NCI-H1417 (cell line): ENCODE measurements at regions not wholly inside any gene's neighbourhood (a gene's known extent, or its start where the extent isn't known, plus 50 kb on each side); places are given as distances from the start of the nearest gene placed in this dataset.
A peak's percentile ranks its signal among the peaks of the same experiment; 100 is the strongest.

ENCODE experiments used
- DNase-seq, 3 experiments: peaks; one replicate each; lab custom pipeline; 2025; lab: John Stamatoyannopoulos, UW

DNA sequence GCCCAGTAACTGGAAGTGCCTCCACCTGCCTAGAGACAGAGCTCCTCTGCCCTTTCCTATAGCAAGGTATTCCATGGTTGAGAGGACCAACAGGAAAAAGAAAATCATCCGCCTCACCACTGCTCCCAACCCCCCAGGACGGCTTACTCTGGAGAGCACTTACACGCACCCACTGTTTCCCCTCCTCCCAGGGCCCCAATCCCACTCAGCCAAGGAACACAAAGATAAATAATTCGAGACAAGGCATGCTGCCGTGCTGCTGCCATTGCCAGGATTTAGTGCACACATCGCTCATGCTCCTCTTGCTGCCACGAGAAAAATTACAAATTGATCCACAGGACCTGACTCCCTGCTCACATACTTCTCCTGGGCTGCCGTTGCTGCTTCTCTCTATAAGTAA lies 516.6 kb downstream of the BUD13 start:
- DNase-seq = peak in 1 of 3 experiments; percentile 33

DNA sequence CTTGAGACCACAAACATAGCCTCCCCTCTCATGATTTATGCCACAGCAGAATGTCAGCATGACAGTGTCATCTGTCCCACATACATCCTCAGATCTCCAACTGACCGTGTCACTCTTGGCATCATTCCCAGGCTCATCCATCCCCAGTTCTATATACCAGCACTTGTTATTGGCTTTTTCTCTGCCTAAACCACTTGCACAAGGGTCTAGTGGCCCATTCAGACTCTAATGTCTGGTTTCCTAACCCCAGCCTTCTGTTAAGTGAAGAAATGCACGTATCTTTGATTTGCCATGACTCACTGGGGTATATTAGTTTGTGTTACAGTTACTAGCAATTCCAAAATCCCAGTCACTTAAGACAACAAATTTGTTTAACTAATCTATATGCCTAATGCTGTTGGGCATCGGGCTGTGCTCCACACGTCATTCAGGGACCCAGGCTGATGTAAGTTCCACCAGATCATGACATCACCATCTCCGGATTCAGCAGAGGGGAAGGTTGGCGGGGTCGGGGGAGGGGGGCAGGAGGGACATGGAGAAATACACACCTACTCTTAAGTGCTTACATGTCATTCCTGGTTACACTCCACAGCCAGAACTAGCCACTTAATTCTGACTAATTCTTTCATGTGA lies 517.4 kb downstream of the BUD13 start:
- peak in 2 of 3 experiments; percentile 54 to 94 for DNase-seq

DNA sequence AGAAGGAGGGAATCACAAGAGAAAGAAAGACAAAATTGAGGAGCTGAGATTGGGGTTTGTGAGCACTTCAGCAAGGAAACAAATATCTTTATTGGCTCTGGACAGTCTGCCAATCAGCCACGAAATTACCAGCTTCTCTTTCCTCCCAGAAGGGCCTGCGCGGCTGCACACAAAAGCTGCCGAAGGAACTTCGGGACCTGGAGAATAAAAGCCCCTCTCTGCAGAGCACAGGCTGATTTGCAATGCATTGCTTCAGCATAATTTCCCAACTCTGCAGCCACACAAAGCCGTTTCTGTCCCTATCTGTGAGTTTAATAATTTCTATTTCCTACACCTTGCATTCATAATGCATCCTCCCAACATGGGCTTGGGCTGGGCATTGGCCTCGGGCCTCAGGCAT lies 522.6 kb downstream of the BUD13 start:
- no peak for DNase-seq

DNA sequence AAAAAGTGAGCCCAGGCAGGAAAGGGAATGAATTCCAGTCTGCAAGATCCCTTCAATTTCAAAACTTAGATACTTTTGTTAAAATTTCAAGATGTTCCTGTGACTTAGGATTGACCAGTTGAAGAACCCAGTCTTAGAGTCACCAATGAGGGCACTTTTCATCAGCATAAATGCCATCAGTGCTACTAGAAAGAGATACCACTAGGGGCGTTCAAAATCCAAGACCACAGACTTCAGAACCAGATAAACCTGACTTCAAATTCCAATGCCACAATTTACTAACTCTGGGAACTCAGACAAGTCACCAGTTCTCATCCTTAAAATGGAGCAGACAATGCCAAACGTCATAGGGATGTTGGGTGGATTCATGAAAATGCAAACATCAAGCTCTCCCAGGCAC lies 523.2 kb downstream of the BUD13 start:
- no peak for DNase-seq

DNA sequence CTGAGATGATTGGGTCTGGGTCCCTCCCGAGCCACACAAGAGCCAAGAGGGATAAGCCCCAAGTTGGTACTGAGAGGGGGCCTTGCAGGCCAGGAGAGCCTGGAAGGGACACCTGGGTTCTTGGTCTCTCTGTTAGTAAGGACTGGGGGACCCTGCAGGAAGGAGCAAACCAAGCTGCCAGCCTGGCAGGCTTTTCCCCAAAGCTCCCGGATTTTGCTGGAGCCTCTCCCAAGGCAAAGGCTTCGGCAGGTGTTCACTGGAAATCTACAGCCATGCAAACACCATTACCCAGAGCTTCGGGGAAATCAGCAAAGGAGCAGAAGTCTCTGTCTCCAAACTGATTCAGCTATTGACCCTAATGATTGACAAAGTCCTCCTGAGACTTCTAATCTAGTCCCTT lies 527.9 kb downstream of the BUD13 start:
- no peak for DNase-seq

DNA sequence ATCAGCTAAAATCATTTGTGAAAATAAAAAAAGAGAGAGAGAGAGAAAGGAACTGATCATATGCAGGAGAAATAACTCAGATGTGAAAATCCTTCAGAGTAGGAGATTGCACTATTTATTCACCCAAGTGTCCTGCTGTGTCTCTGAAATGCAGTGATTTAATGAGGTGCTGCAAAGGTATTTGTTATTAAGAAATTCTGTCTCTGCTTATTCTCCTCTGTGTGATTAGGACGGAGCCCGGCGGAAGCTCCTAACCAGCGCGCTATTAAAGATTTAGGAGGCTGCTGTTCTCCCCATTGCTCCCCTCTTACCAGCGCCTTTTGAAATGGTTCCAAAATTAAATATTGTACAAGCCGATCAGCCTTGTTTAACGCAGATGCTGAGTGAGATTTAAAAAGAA lies 528.3 kb downstream of the BUD13 start:
- no peak for DNase-seq

DNA sequence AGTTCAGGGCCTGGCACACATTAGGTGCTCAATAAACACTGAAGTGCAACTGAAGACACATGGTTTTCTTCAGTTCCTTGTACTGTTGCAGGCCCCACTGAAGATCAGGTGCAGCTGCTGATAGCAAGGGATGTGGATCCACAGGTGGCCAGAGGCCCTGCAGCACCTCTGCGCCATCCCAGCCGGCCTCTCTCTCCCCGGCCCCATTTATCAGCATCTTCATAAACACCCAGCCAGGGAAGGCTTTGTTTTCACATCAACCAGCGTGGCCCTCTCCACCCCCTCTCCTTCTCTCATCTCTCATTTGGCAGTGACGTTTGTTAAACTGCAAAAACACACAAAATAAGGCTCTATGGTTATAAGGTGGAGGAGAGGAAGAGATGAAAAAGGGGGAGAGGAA lies 528.8 kb downstream of the BUD13 start:
- peak in 2 of 3 experiments; percentile 9 to 26 for DNase-seq

DNA sequence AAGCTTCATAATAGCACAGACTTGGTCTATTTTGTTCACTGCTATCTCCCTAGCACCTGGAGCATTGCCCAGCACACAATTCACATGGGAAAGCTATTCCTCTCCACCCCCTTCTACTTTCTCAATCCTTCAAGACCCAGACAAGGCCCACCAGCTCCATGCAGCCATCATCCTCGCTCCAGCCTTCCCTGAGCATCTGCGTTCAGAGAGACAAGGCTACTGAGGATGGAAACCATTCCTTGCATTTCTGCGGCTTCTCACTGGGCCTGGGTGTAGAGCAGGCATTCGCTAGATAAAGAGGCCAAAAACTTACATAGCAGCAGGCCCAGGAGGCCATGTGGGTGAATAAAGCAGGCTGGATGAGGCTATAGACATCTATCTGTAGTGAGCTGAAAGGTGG lies 530.8 kb downstream of the BUD13 start:
- no peak for DNase-seq

DNA sequence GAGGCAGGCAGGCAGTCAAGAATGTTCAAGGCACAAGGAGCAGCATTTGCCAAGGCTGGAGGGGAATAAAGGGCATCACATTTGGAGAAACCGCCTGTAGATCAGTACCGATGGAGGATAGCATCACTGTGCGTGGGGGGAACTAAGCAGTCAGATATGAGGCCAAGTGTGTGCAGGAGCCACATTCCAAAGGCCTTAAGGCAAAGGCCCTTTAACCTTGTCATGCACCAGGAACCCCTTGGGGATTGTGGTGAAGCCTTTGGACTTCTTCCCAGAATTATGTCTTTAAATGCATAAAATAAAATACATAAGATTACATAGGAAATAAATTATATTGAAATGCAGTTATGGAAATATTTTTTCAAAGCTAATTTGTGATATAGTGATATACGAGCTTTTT lies 532.1 kb downstream of the BUD13 start:
- DNase-seq = no peak

DNA sequence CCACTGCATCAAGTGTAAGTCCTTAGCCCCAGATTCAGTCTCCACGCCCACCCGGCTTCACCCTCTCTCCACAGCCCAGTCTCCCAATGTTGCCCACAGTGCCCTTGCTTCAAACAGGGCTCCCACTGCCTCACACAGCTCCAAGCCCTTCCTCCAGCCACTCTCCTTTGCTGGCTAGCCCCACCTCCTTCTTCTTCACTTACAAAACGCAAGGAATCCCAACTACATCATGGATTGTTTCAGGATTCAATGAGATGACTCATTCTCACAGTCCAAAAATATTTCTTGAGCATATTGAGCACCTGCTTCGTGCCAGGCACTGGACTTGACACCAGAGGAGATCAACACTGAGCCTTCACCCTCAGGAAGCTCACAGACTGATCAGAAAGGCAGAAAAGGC lies 533.5 kb downstream of the BUD13 start:
- DNase-seq = no peak

DNA sequence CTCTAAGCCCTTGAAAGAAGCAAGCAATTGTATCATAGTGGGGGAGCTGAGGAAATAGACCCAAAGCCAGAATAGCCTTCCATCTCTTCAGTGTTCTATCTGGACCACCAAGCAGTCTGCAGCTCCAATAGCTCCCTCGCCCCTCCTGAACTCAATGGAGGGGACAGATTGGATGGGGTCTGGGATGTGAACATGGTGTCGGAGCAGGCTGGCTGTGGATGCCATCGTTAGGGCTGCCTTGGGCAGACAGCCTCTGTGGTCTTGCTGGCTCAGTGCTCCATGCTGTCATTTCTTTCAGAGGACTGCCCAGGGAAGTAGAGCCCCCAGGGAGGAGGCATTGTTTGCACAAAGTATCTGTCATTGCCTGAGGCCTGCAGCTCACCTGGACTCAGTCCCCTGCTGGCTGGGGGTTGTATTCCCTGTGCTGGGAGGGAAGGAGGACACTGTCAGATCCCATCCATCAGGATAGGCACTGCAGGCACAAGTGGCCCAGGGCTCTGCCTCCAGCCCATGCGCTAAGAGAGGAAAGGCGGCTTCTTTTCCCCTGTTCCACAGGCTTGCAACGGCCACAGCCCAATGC lies 537.7 kb downstream of the BUD13 start:
- peak; percentile 7 to 93 (median 81) for DNase-seq

DNA sequence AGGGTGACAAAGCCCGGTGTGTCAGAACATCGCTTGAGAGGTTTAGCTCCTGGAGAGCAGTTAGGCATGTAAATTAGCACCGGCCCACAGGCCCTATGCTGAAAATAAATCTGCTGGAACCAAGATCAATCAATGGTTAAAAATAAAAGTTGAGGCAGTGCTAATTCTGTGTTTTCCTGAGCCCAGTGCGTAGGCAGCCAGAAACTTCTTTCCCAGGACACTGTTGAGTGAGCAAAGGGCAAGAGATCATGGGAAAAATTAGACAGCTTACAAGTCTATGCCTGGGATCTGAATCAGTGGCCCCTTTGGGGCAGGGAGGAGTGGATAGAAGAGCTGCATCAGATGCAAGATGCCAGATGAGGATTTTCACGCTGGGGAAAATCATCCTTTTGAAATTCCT lies 539.2 kb downstream of the BUD13 start:
- no peak for DNase-seq

DNA sequence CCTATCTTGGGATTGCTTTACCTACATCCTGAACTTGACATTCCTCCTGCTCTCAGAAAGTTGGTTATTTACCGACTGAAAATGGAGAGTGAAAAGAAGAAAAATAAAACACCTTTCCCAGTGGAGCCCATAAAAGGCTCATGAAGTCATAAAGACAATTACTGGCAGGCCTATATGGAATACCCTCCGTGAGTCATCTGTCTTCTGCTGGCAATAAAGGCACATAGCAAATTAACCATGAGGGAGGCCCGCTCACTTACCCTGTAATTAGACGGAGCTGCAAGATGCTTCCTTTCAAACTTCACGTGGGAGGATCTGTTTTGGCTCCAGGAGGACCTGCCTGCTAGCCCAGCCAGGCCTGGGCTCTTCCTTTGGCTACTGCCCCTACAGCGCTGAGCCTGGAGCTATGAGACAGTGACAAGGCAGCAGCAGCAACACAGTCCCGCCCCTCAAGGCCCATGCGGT lies 540.4 kb downstream of the BUD13 start:
- peak in 2 of 3 experiments; percentile 73 to 92 for DNase-seq

DNA sequence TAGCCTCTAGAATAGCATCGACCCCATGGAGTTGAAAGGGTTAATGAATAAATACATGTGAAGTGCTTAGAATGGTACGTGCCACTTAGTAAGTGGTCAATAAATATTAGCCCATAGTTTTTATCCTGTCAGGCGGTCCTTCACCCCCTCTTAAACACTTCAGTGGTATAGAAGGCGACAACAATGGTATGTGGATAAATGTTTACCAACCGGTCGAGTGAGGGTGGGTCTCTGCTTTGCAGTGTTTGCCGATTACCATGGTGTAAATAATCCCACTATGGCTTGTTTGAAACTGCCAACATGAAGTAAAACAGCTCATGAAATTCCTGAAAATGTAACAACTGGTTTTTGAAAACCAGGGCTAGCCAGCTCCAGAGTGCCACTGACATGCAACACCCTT lies 541.2 kb downstream of the BUD13 start:
- DNase-seq = peak in 1 of 3 experiments; percentile 49

DNA sequence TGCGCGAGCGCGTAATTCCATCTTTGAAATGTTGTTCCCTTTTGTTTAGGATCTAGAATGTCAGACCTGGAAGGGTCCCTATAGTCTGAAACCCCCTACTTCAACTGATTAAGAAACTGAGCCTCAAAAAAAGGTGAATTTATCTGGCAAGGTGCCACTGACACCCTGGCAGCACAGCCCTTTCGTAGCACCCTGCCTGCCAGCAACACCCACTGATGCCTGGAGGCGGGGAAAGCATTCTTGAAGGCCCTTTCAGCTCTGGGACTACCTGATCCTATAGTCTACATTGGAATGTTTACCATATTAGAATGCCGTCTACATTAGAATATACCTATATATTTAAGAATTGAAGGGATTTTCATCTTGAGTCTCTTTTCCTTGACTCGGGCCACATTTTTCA lies 542.3 kb downstream of the BUD13 start:
- no peak for DNase-seq

DNA sequence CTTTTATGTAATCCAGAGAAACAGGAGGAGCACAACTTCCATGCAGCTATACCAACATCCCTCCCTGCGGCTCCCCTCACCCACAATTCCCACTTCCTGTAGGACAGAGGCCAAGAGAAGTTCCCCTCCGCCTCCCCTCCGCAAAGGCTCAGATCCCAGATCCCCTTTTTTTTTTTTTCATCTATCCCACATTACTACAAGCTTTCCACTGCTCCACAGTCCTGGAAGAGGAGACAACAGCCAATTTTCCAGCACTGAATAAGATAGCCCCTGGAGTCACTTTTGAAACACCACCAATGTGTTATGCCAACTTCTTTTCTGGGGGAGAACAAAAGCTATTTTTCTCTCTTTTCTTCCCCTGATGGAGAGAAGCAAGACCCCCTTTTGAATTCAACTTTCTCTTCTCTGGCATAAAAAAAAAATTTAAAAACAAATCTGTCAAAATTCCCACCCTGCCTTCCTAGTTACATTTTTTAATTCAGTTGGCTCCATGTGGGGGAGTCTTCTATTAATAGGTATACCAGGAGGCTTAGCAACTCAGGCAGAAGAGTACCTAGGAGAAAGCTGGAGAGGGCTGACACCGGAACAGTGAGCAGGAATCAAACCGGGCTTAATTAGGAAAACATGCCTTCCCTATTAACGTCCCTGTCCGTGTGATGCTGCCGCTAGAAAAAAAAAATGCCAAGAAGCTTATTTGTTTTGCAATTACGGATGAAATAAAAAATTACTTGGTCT lies 543.4 kb downstream of the BUD13 start:
- peak in 1 of 3 experiments; percentile 66 for DNase-seq

DNA sequence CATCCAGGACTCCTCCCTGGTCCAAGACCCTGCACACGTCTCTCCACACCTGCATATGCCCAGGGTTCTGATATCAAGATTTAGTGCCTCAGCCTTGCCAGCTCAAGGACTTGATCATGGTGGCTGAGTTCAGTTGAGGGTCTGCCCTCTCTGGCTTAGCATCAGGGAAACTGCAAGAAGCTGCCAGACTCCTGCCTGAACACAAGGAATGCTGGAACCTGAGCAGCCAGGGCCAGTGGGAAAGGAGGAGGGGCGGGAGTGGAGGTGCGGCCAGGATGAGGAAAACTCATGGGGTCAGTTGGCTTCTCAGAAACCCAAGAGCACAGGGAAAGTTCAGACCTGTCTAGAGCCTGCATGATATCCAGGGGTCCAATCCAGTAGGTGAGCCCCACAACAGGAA lies 546.1 kb downstream of the BUD13 start:
- no peak for DNase-seq

DNA sequence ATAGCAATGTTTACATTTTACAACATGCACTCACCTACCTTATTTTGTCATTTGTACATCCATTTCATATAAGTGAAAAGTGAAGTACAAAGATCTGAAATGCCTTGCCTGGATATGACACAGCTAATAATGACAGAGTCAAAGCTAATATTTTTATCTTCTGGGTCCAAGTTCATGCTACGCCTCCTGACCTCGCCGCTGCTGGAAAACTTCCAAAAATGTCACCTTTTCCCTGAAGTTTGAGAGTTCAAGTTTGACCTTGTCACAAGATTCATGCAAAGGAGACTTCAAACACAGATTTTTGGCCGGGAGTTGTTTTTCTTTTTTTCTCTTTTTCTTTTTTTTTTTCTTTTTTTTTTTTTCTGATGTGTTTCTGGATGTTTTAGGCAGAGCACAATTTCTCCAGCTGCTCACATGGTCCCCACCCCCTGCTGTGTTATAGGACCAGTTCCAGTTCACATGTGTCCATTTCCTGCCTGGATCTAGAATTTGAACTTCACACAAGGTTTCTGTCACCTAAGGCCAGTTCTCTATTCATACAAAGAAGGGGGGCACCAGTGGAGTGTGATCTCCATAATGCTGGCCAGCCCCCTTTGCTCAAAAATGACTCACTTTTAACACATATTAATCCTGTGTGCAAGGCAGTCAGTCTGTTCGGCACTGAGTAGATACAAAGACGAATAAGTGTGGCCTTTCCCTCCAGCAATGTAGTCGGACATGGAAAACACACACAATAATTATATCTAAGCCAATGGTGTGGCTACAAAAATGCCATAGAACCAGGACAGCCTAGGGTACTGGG lies 546.8 kb downstream of the BUD13 start:
- peak in 1 of 3 experiments; percentile 28 for DNase-seq

DNA sequence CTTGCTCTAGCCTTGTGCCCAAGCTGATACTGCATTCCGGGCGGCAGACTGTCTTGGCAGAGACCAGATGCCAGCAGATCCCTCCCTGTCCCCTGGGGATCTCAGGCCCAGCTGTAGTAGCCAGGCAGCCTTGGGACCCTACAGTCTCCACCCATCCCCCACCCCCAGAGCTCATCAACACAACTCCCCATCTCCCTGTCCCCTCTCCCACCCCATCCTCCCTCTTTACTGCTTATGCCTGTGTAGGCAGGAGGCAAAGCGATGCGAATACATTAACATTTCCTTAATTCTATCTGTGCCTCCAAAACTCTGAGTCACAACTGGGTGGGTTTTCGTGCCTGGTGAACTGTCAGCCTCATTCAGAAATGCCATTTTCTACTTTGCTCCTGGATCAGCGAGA lies 547.6 kb downstream of the BUD13 start:
- DNase-seq = no peak

DNA sequence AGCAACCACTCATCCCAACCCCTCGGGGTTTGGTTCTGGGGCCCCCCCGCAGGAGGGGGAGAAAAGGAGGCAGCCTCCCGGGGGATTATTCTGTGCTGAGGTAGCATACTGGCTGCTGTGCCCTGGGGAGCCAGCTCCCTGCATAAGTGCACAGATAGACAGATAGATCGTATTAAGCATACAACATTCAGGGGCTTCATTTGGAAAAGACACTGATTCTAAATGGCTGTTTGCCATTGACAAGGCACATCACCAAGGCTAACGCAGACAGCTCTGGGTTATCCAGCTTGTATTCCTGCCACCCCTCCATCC lies 547.9 kb downstream of the BUD13 start:
- no peak for DNase-seq

DNA sequence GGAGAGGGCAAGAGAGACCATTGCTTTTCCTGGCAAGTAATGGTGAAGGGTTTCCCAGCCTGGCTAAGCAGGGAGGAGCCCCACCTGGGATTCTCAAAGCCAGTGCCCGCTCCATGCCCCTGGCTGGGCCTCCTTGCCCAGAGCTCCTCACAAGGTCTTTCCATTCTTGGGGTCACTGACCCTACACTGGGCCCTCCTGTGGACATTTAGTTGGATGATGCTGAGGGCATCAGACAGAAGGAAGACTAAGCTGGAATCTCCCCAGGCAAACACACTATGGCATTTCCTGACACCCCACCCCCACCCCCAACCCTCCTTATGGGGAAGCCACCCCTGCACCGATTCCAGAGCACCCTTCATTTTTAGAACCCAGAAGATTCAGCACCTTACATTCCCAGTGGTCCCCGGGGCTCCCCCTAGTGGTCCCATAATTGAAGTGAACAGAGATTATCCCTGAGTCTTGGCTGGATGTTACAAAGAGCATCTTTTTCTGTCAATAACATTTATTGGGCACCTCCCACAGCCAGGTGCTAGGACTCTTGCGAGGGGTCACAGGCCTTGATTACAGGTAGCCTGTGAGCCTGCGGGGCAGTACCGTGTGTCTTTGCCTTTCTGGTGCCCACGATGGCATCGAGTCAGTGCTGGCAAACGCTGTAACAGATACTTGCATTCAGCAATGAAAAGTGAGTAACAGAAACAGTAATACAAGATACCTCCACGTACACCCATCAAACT lies 548.5 kb downstream of the BUD13 start:
- DNase-seq = peak; percentile 55 to 77 (median 66)

DNA sequence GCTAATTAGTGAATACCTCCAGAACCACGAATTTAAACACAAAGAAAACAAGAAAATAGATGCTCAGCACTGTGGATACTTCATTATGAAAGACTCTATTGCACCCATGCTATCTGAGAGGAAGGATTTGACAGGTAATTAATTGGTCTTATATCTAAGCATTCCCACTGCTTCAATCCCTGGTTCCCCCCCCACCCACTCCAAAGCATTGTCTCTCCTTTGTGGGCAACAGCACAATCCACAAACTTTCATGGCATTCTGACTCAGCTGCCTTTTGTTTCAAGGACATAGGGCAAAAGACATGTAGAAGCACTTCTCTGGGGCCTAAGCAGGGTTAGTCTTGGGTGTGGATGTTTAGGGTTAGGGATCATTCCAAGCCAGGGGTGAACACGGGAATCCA lies 551.4 kb downstream of the BUD13 start:
- DNase-seq = no peak
